ENCODE measurements at regions not wholly inside any gene's neighbourhood (a gene's known extent, or its start where the extent isn't known, plus 50 kb on each side); places are given as distances from the start of the nearest gene placed in this dataset.

DNA sequence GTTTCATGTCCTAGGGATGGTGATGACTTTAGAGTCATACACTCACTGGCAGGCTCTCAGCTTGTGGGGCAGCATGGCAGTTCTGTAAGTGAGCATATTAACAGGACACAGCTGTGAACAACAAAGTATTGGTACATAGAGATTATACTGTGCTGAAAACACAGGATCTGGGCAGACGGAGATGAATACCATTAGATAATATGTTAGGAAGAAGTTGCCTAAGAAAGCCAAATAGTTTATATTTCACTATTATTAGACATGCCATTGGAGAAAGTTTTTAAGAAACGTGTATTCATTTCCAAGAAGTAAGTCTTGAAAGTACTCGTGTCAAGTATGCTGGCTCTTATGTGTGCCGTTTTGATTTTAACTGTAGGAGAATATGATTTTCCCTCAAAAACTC, 274.5 kb downstream of the INHBA start:
- no peak for ATAC-seq (ENCODE audit: low read depth)
- H3K36me3 Mint-ChIP-seq (ENCODE audit: low read depth), result no peaks in the 10 kb centered on the region

DNA sequence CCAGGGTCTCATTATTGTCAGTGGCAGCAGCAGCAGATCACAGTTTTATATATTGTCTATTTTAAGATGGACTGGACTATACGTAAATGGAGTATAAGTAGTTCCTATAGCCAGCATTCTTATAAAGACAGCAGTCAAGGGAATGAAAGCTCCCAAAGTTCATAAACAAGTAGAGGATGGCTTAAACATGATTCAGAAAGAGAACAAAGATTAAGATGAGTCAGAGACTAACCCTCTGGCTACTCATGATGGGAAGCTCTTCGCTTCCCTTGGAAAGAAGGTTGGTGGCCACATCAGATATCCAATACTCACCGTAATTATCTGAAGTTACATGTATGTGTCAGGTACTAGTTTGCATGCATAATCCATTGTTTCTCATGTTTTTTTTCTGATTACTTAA, 277.0 kb downstream of the INHBA start:
- DNase-seq (no peak), ATAC-seq (ENCODE audit: low read depth) (no peak)
- Mint-ChIP-seq H3K9me3 (no peaks in the 10 kb centered on the region), H3K27ac (no peak overlapping the region), H3K4me1 (no peaks in the 10 kb centered on the region), H3K36me3 (ENCODE audit: low read depth) (no peaks in the 10 kb centered on the region), H3K27me3 (no peaks in the 10 kb centered on the region), H3K4me3 (no peak overlapping the region)
- intact Hi-C loops (cut with micrococcal nuclease), result no loop called here
- TF ChIP-seq, protein P1, sequence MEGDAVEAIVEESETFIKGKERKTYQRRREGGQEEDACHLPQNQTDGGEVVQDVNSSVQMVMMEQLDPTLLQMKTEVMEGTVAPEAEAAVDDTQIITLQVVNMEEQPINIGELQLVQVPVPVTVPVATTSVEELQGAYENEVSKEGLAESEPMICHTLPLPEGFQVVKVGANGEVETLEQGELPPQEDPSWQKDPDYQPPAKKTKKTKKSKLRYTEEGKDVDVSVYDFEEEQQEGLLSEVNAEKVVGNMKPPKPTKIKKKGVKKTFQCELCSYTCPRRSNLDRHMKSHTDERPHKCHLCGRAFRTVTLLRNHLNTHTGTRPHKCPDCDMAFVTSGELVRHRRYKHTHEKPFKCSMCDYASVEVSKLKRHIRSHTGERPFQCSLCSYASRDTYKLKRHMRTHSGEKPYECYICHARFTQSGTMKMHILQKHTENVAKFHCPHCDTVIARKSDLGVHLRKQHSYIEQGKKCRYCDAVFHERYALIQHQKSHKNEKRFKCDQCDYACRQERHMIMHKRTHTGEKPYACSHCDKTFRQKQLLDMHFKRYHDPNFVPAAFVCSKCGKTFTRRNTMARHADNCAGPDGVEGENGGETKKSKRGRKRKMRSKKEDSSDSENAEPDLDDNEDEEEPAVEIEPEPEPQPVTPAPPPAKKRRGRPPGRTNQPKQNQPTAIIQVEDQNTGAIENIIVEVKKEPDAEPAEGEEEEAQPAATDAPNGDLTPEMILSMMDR (IDR thresholded peaks at IDR 0.05), result no peak
- ChIA-PET CTCF (no interaction called here), POLR2A (no interaction called here)

More for the DNA sequence above, 274.5 kb downstream of the INHBA start:
- H3K9me3 Mint-ChIP-seq, result no peaks in the 10 kb centered on the region
- DNase-seq, result no peak
- H3K27ac Mint-ChIP-seq, result no peak overlapping the region
- ChIA-PET CTCF (no interaction called here), POLR2A (no interaction called here)
- TF ChIP-seq, protein P1 (IDR thresholded peaks at IDR 0.05), result no peak
- no peaks in the 10 kb centered on the region for H3K4me1 Mint-ChIP-seq
- H3K27me3 Mint-ChIP-seq, result no peaks in the 10 kb centered on the region
- H3K4me3 Mint-ChIP-seq, result no peak overlapping the region
- intact Hi-C loops (cut with micrococcal nuclease), result no loop called here

DNA sequence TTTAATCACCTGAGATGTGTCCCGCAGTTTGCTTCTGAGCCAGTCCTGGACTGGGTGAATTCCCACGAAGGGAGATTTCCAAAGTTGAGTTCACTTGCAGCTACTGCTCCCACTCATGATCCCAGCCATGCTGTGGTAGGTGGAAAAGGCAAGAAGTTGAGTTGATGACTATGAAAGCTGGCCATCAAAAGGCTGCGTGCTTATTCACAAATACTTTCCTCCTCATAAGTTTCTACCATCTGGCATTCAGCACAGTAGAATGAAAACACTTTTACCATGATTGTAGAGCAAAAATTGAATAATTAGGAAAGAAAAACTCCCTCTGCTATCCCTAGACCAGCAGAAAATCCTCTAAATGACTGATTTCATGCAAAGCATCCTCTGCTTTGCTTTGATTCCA, 281.8 kb downstream of the INHBA start:
- Mint-ChIP-seq H3K4me1 (no peaks in the 10 kb centered on the region), H3K27ac (no peak overlapping the region), H3K4me3 (no peak overlapping the region), H3K9me3 (no peaks in the 10 kb centered on the region), H3K36me3 (ENCODE audit: low read depth) (no peaks in the 10 kb centered on the region), H3K27me3 (peaks cover 1% of the 10 kb centered on the region)
- DNase-seq (no peak), ATAC-seq (ENCODE audit: low read depth) (no peak)
- TF ChIP-seq, protein P1 (IDR thresholded peaks at IDR 0.05), result no peak
- intact Hi-C loops (cut with micrococcal nuclease), result no loop called here
- POLR2A ChIA-PET, result no interaction called here
- CTCF ChIA-PET, result no interaction called here

DNA sequence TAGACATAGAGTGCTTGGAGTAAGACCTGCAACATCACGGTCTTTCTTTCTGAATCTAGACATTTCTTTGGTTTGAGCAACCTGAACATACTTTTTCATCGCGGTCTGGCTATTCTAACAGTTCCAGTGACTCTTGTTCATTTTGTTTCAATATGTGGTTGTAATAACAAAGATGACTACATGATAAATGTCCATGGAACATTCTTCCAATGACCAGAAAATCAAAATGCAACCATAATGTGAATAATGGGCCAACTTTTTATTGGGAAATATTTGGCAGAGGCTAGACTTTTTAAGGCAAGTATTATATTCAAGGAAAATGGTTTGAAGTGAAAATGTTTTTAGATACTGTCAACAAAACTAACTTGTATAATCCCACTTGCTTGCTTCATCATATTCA, 282.5 kb downstream of the INHBA start:
- H3K9me3 Mint-ChIP-seq, result no peaks in the 10 kb centered on the region
- intact Hi-C loops (cut with micrococcal nuclease), result no loop called here
- no peak for ATAC-seq (ENCODE audit: low read depth)
- H3K27me3 Mint-ChIP-seq, result peaks cover 1% of the 10 kb centered on the region
- no peaks in the 10 kb centered on the region for H3K36me3 Mint-ChIP-seq (ENCODE audit: low read depth)
- POLR2A ChIA-PET, result no interaction called here
- no peaks in the 10 kb centered on the region for H3K4me1 Mint-ChIP-seq
- DNase-seq, result no peak
- H3K4me3 Mint-ChIP-seq, result no peak overlapping the region
- no peak overlapping the region for H3K27ac Mint-ChIP-seq
- CTCF ChIA-PET, result no interaction called here
- TF ChIP-seq, protein P1 (IDR thresholded peaks at IDR 0.05), result no peak

DNA sequence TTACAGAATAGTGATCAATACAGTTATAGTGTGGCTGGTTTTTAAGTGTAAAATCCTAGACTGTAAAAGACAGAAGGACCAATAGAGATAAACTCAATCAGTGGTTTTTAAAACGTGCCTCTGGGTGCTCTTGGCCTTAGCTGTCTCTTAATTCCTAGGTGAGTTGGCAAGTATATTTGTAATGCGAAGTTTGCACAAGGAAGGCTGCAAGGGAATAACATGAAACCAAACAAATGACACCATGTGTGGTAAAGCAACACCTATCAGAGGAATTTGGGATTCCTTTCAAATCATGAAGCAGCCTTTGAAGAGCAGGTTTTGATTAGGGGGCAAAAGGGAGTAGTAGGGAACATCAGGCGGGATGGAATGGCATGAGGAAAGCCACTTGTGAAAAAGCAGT, 284.6 kb downstream of the INHBA start:
- H3K9me3 Mint-ChIP-seq, result peaks cover 2% of the 10 kb centered on the region
- intact Hi-C loops (cut with micrococcal nuclease), result no loop called here
- DNase-seq, result no peak
- H3K4me1 Mint-ChIP-seq, result no peaks in the 10 kb centered on the region
- TF ChIP-seq, protein P1 (IDR thresholded peaks at IDR 0.05), result no peak
- ChIA-PET POLR2A (no interaction called here), CTCF (no interaction called here)
- no peak overlapping the region for H3K27ac Mint-ChIP-seq
- no peak for ATAC-seq (ENCODE audit: low read depth)
- peaks cover 1% of the 10 kb centered on the region for H3K27me3 Mint-ChIP-seq
- H3K4me3 Mint-ChIP-seq, result no peak overlapping the region
- H3K36me3 Mint-ChIP-seq (ENCODE audit: low read depth), result no peaks in the 10 kb centered on the region
